Keratinocyte (primary cell): ENCODE measurements at regions not wholly inside any gene's neighbourhood (a gene's known extent, or its start where the extent isn't known, plus 50 kb on each side); places are given as distances from the start of the nearest gene placed in this dataset.

Experiments
- DNase-seq: peaks from one replicate; pipeline ENCODE4 v3.0.0-alpha.2; 2011; ENCODE audit warnings: low read depth, missing footprints, low spot score
- FAIRE-seq: peaks from 2 replicates; lab custom pipeline; 2011; peaks lifted over from hg19 to GRCh38; lab: Jason Lieb, UNC
- H2AFZ ChIP-seq: 2 replicates; pipeline ENCODE4 v1.6.0; 2012; ENCODE audit warnings: low read length, control low read depth, inconsistent platforms; ENCODE audit not compliant: control insufficient read depth
- H3K27ac ChIP-seq: 2 replicates; pipeline ENCODE4 v1.5.1; 2011; ENCODE audit warnings: low read length; ENCODE audit not compliant: control insufficient read depth, insufficient read depth
- H3K27me3 ChIP-seq: 3 replicates; pipeline ENCODE4 v1.6.0; 2011; ENCODE audit warnings: low read length; ENCODE audit not compliant: control insufficient read depth, insufficient read depth; ENCODE audit errors: extremely low read depth
- H3K36me3 ChIP-seq, 2 experiments: 2 replicates in 1 of 2; 3 replicates in 1 of 2; pipeline ENCODE4 v1.5.1; 2011; ENCODE audit warnings: low read length in 2 of 2, mild to moderate bottlenecking in 1 of 2; ENCODE audit not compliant: control insufficient read depth in 2 of 2, insufficient read depth in 2 of 2; ENCODE audit errors: extremely low read depth in 1 of 2
- H3K4me1 ChIP-seq: 3 replicates; pipeline ENCODE4 v1.5.1; 2011; ENCODE audit warnings: low read length; ENCODE audit not compliant: control insufficient read depth, insufficient read depth; ENCODE audit errors: extremely low read depth
- H3K4me2 ChIP-seq: 3 replicates; pipeline ENCODE4 v1.6.0; 2011; ENCODE audit warnings: low read depth, low read length; ENCODE audit not compliant: control insufficient read depth, insufficient read depth; ENCODE audit errors: extremely low read depth
- H3K4me3 ChIP-seq, 3 experiments: fragments of 200-600 bp in 1 of 3; sonication (generic) in 1 of 3; 2 replicates in 2 of 3; 3 replicates in 1 of 3; pipeline ENCODE4 v1.5.1; 2011 to 2016; ENCODE audit warnings: low read length in 3 of 3, mild to moderate bottlenecking in 3 of 3, control low read depth in 2 of 3, inconsistent platforms in 1 of 3, low read depth in 1 of 3, mixed read lengths in 1 of 3, mixed run types in 1 of 3, moderate library complexity in 1 of 3; ENCODE audit not compliant: control insufficient read depth in 2 of 3, insufficient read depth in 2 of 3; ENCODE audit errors: extremely low read depth in 1 of 3
- H3K79me2 ChIP-seq: 2 replicates; pipeline ENCODE4 v1.6.0; 2012; ENCODE audit warnings: low read length; ENCODE audit not compliant: control insufficient read depth, insufficient read depth
- H3K9ac ChIP-seq: 3 replicates; pipeline ENCODE4 v1.6.0; 2011; ENCODE audit warnings: low read length; ENCODE audit not compliant: control insufficient read depth, insufficient read depth; ENCODE audit errors: extremely low read depth
- H3K9me1 ChIP-seq: 3 replicates; pipeline ENCODE4 v1.6.0; 2011; ENCODE audit warnings: low read length; ENCODE audit not compliant: control insufficient read depth, insufficient read depth; ENCODE audit errors: extremely low read depth
- H3K9me3 ChIP-seq: 2 replicates; pipeline ENCODE4 v1.5.1; 2012; ENCODE audit warnings: low read depth, low read length; ENCODE audit not compliant: control insufficient read depth
- H4K20me1 ChIP-seq: 3 replicates; pipeline ENCODE4 v1.6.0; 2011; ENCODE audit warnings: low read length; ENCODE audit not compliant: control insufficient read depth, insufficient read depth; ENCODE audit errors: extremely low read depth
- CTCF ChIP-seq, 3 experiments: IDR thresholded peaks in 1 of 3; conservative IDR thresholded peaks in 1 of 3; optimal IDR thresholded peaks in 1 of 3; 2 replicates in 2 of 3; 3 replicates in 1 of 3; pipeline versions ENCODE3 to v1.5.1; 2011; ENCODE audit warnings: low read length in 3 of 3, mild to moderate bottlenecking in 3 of 3, moderate library complexity in 2 of 3, control low read depth in 1 of 3, inconsistent platforms in 1 of 3; ENCODE audit not compliant: insufficient read depth in 2 of 3; ENCODE audit errors: extremely low read depth in 1 of 3
- EZH2 ChIP-seq: IDR thresholded peaks from one replicate; pipeline ENCODE4 v1.6.1; 2012; ENCODE audit warnings: inconsistent platforms, mild to moderate bottlenecking, low read length, moderate library complexity
- dilution Hi-C: fragments of 300-500 bp; cut with MboI; formaldehyde crosslinking; loops from one replicate; pipeline ENCODE4 v1.7.0; 2020; ENCODE audit warnings: low sequenced_read_pairs; ENCODE audit not compliant: extremely low pct_ligation_motif_present

DNA sequence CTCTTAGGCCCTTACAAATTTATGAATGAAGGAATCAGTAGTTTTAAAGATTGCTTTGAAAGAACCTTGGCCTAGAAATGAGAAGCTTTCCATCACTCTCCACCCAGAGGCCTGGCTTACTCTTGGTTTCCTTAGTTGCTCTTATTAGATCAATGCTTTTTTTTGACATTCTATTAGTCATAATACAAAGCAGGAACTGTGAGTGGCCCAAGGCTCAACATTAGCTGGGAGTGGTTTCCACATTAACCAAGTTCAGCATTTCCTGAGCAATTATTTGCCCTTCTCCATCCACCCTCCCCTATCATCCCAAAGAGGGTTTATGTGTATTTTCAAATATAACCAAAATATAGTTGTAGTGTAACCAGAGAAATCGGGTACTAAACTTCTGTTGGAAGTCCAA lies 103.4 kb upstream of the FAM204A start:
- Histone ChIP-seq H3K79me2 (no peaks in the 10 kb centered on the region), H3K9me3 (no peaks in the 10 kb centered on the region), H3K9ac (no peak overlapping the region), H4K20me1 (no peaks in the 10 kb centered on the region), H2AFZ (no peak overlapping the region), H3K27ac (no peak overlapping the region), H3K4me3 (no peak overlapping the region), H3K4me1 (no peaks in the 10 kb centered on the region), H3K4me2 (no peak overlapping the region), H3K36me3 (no peaks in the 10 kb centered on the region), H3K27me3 (no peaks in the 10 kb centered on the region), H3K9me1 (no peaks in the 10 kb centered on the region)
- no peak for FAIRE-seq
- TF ChIP-seq EZH2 (no peak), CTCF (optimal IDR thresholded peaks at IDR 0.05 in 1 of 3, IDR thresholded peaks at IDR 0.05 in 1 of 3, conservative IDR thresholded peaks at IDR 0.05 in 1 of 3; ENCODE audit: extremely low read depth in 1 of 3, insufficient read depth in 2 of 3, low read length in 3 of 3) (no peak)
- DNase-seq = no peak
- dilution Hi-C loops = no loop called here

- Histone ChIP-seq H3K9me1 (no peaks in the 10 kb centered on the region), H3K36me3 (no peaks in the 10 kb centered on the region), H3K27ac (no peak overlapping the region), H4K20me1 (no peaks in the 10 kb centered on the region), H3K4me1 (no peaks in the 10 kb centered on the region), H2AFZ (no peak overlapping the region), H3K9ac (no peak overlapping the region), H3K4me3 (no peak overlapping the region), H3K79me2 (no peaks in the 10 kb centered on the region), H3K27me3 (no peaks in the 10 kb centered on the region), H3K9me3 (no peaks in the 10 kb centered on the region), H3K4me2 (no peak overlapping the region)
- FAIRE-seq (no peak), DNase-seq (no peak)
- TF ChIP-seq EZH2 = no peak
- no peak for TF ChIP-seq CTCF (optimal IDR thresholded peaks at IDR 0.05 in 1 of 3, IDR thresholded peaks at IDR 0.05 in 1 of 3, conservative IDR thresholded peaks at IDR 0.05 in 1 of 3; ENCODE audit: extremely low read depth in 1 of 3, insufficient read depth in 2 of 3, low read length in 3 of 3)
- dilution Hi-C loops = no loop called here
Measured at GRCh38 chr10:118444069-118444468, 101.9 kb upstream of the FAM204A start.
